Right atrium auricular region (tissue), 2 donors: ENCODE measurements at regions not wholly inside any gene's neighbourhood (a gene's known extent, or its start where the extent isn't known, plus 50 kb on each side); places are given as distances from the start of the nearest gene placed in this dataset.
"Not testable (repeated sequence)": the region's sequence is repeated elsewhere in the genome, so short reads cannot be mapped to it uniquely, and the experiment has no call there.

Source experiments
- DNase-seq: peaks from one replicate; pipeline ENCODE4 v3.0.0-alpha.2; 2019; ENCODE audit warnings: low spot score
- H3K27ac ChIP-seq, 2 donors: fragments of 200-600 bp; sonication (generic); 1 replicate in 1 of 2; 2 replicates in 1 of 2; pipeline ENCODE4 v1.5.1; 2016 to 2019
- H3K27me3 ChIP-seq, 2 donors: fragments of 200-600 bp; sonication (generic); one replicate each; pipeline versions ENCODE4 v1.5.1 to v1.6.0; 2017 to 2019
- H3K36me3 ChIP-seq: fragments of 200-600 bp; sonication (generic); one replicate; pipeline ENCODE4 v1.5.1; 2016
- H3K4me1 ChIP-seq, 2 donors: fragments of 200-600 bp; sonication (generic); one replicate each; pipeline versions ENCODE4 v1.5.1 to v1.6.0; 2017 to 2019
- H3K4me3 ChIP-seq, 2 donors: fragments of 200-600 bp; sonication (generic); 1 replicate in 1 of 2; 2 replicates in 1 of 2; pipeline ENCODE4 v1.5.1; 2017 to 2019; ENCODE audit warnings: mild to moderate bottlenecking in 1 of 2, moderate library complexity in 1 of 2
- H3K9me3 ChIP-seq, 2 donors: fragments of 200-600 bp; sonication (generic); one replicate each; pipeline ENCODE4 v1.5.1; 2019
- TF ChIP-seq, protein P1 (sequence below), 2 donors: fragments of 200-600 bp; sonication (generic); IDR thresholded peaks; one replicate each; pipeline ENCODE4 v1.5.1; 2019; ENCODE audit warnings: antibody characterized with exemption in 2 of 2

DNA sequence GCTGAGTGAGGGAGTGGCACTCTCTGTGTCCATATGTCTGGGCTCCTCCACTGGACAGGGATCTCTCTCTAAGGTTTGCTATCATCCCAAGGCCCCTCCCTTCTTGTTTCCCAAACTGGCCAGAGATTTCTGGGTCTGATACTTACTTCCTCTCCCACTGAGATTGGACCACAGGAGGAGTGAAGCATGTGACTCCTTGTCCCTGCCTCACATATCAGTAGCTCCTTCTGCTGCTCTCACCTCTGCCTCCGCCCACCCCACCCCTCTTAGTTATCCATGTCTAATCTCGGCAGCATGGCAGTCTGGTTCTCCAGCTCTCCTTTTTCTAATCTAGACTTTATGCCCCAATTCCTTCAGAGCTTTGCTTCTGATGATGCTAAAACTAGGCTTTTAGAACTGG is 223.1 kb downstream of the RPLP1 start:
- Histone ChIP-seq H3K4me3 (no peak overlapping the region), H3K36me3 (no peaks in the 10 kb centered on the region), H3K27me3 (no peaks in the 10 kb centered on the region), H3K27ac (no peak overlapping the region), H3K4me1 (no peaks in the 10 kb centered on the region), H3K9me3 (no peaks in the 10 kb centered on the region)
- TF ChIP-seq, protein P1, sequence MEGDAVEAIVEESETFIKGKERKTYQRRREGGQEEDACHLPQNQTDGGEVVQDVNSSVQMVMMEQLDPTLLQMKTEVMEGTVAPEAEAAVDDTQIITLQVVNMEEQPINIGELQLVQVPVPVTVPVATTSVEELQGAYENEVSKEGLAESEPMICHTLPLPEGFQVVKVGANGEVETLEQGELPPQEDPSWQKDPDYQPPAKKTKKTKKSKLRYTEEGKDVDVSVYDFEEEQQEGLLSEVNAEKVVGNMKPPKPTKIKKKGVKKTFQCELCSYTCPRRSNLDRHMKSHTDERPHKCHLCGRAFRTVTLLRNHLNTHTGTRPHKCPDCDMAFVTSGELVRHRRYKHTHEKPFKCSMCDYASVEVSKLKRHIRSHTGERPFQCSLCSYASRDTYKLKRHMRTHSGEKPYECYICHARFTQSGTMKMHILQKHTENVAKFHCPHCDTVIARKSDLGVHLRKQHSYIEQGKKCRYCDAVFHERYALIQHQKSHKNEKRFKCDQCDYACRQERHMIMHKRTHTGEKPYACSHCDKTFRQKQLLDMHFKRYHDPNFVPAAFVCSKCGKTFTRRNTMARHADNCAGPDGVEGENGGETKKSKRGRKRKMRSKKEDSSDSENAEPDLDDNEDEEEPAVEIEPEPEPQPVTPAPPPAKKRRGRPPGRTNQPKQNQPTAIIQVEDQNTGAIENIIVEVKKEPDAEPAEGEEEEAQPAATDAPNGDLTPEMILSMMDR (IDR thresholded peaks at IDR 0.05) = no peak
- no peak for DNase-seq

DNA sequence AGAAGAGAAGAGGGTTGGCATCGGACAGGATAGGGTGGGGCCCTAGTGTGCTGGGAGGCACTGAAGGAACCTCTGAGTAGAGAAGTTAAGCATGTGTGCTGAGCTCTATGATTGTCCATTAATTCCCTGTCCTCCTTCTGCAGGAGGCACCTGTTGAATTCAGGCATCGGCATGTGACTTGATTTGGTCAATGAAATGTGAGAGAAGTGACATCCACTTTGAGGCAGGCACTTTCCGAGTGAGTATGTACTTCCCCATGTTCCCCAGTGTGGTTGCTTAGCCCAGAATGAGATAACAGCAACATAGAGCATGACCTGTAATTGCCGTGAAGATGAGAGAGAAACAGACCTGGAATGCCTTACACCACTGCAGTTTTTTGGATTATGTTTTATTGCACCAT is 224.8 kb downstream of the RPLP1 start:
- Histone ChIP-seq H3K4me1 (no peaks in the 10 kb centered on the region), H3K36me3 (no peaks in the 10 kb centered on the region), H3K27ac (no peak overlapping the region), H3K9me3 (peaks cover 0 to 7% of the 10 kb centered on the region in 2 donors), H3K27me3 (no peaks in the 10 kb centered on the region), H3K4me3 (no peak overlapping the region)
- no peak for DNase-seq
- TF ChIP-seq, protein P1 (IDR thresholded peaks at IDR 0.05) = no peak

DNA sequence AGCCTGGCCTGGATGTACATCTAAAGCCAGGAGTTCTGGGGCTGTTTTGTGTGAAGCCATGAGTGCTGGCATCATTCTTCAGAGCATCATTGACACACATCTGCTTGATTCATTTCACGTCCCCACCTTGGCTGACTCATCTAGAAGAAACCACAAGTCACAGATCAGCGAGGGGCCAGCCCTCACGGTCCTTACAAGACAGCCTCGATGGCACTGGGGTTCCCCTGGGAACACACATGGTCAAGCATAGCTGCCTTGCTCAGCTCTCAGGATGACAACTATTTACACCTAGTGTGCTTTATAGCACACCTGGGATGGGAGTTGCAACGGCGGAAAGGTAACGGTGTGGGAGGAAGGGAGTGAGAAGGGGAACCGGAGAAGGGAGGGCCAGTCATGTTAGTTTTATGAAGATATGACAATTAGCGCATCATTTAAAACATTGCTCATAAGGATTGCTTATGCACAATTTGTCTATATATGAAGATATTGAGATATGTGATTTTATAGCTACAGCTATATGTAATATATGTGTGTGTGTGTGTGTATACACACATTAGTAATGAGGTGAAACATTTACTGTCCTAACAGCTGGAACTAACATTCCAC is 227.1 kb downstream of the RPLP1 start:
- no peaks in the 10 kb centered on the region for H3K27me3 ChIP-seq
- no peaks in the 10 kb centered on the region for H3K36me3 ChIP-seq
- no peak overlapping the region for H3K4me3 ChIP-seq
- no peaks in the 10 kb centered on the region for H3K4me1 ChIP-seq
- peaks cover 0 to 15% of the 10 kb centered on the region in 2 donors for H3K9me3 ChIP-seq
- TF ChIP-seq, protein P1 (IDR thresholded peaks at IDR 0.05) = no peak
- H3K27ac ChIP-seq = no peak overlapping the region
- DNase-seq = no peak

DNA sequence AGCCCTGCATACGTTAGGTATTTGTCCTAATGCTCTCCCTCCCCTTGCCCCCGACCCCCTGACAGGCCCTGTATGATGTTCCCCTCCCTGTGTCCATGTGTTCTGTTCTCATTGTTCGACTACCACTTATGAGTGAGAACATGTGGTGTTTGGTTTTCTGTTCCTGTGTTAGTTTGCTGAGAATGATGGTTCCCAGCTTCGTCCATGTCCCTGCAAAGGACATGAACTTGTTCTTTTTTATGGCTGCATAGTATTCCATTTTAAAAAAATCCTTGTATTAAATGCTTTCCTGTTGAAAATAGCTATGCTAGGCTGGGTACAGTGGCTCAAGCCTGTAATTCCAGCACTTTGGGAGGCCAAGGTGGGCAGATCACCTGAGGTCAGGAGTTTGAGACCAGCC is 232.2 kb downstream of the RPLP1 start:
- not testable (repeated sequence) for DNase-seq, H3K36me3 ChIP-seq, H3K4me3 ChIP-seq, H3K27me3 ChIP-seq, H3K27ac ChIP-seq, H3K4me1 ChIP-seq
- peaks cover 10 to 31% of the 10 kb centered on the region in 2 donors for H3K9me3 ChIP-seq

DNA sequence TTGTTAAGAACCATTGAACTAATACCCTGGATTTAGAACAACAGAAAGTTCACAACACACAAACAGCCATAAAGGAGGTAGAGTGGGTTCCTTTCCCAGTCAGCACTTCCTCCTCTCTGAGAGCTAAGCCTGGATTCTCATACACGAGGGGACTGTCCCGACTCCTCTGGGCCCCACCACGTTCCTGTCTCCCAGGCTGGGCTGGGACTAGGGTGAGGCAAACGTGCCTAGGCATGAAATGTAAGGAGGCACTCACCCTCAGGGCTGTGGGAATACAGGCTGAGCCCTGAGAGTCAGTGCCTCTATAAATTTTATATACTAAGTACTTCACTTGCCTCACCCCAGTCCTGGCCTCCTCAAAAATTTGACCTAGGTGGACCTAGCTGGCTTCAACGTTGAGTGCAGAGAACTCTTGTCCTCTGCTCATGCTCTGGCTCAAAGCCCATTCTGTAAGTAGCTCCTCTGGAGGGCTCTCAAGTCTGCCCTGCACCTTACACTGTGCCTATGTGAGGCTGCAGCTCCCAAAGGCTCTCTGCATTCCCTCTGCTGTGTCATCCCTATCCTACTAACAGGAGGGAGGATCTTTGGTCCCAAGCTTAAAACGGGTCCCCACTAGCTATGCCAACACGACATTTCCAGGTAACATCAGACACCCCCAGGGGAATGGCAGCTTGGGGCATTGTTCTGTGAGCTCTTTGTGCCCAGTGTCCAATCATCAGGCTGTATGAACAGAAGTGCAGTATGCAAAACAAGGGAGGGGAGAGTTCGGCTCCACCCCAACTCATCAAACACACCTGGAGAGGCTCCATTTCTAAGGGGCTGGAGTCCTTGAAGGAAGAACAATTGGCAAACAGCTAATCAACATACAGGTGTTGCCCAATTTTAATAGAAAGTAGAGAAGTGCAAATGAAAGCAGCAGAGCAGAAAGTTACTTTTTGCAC is 233.2 kb downstream of the RPLP1 start:
- Histone ChIP-seq H3K36me3 (no peaks in the 10 kb centered on the region), H3K4me3 (no peak overlapping the region), H3K27ac (no peak overlapping the region), H3K9me3 (peaks cover 10 to 37% of the 10 kb centered on the region in 2 donors), H3K4me1 (no peaks in the 10 kb centered on the region), H3K27me3 (no peaks in the 10 kb centered on the region)
- no peak for DNase-seq
- TF ChIP-seq, protein P1 (IDR thresholded peaks at IDR 0.05) = no peak

DNA sequence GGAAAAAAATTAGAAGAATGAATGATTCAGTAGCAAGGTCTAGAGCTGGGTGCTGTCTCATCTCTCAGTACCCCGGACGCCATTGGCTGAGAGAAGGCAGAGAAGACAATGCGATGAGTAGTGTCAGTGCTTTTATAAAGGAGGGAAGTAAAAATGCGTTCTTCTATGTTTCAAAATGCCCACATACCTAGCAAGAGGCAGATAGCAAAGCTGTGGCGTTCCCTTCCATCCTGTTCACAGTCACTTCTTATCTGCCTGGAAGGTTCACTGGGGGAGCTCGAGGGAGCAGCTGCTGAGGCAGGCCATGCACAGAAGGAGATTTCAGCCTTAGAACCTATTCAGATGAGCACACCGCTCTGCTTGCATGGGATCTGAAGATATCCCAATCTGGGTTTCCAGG is 234.0 kb downstream of the RPLP1 start:
- H3K4me1 ChIP-seq = no peaks in the 10 kb centered on the region
- peaks cover 10 to 37% of the 10 kb centered on the region in 2 donors for H3K9me3 ChIP-seq
- TF ChIP-seq, protein P1 (IDR thresholded peaks at IDR 0.05) = no peak
- H3K4me3 ChIP-seq = no peak overlapping the region
- H3K36me3 ChIP-seq = no peaks in the 10 kb centered on the region
- no peaks in the 10 kb centered on the region for H3K27me3 ChIP-seq
- no peak overlapping the region for H3K27ac ChIP-seq
- DNase-seq = no peak
